22Rv1 (cell line): ENCODE measurements at regions not wholly inside any gene's neighbourhood (a gene's known extent, or its start where the extent isn't known, plus 50 kb on each side); places are given as distances from the start of the nearest gene placed in this dataset.

Experiments used
- ZFX ChIP-seq: fragments of 450-650 bp; IDR thresholded peaks from 2 replicates; pipeline ENCODE4 v1.6.1; 2017; ENCODE audit warnings: antibody characterized with exemption, borderline replicate concordance
- TF ChIP-seq, protein P1 (sequence below): fragments of 450-650 bp; IDR thresholded peaks from 2 replicates; pipeline ENCODE4 v1.5.1; 2017; ENCODE audit warnings: mild to moderate bottlenecking

DNA sequence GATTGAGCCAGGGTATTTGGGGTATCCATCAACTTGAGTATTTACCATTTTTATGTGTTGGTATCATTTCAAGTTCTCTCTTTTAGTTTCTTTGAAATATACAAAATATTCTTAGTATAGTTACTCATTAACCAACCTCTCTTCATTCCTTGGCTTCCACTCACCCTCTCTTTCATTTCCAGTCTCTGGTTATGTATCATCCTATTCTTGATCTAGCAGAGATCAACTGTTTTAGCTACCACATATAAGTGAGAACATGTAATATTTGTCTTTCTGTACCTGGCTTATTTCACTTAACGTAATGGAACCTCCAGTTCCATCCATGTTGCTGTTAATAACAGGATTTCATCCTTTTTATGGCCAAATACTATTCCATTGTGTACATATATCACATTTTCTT, 86.9 kb downstream of the DACT1 start:
- TF ChIP-seq, protein P1, sequence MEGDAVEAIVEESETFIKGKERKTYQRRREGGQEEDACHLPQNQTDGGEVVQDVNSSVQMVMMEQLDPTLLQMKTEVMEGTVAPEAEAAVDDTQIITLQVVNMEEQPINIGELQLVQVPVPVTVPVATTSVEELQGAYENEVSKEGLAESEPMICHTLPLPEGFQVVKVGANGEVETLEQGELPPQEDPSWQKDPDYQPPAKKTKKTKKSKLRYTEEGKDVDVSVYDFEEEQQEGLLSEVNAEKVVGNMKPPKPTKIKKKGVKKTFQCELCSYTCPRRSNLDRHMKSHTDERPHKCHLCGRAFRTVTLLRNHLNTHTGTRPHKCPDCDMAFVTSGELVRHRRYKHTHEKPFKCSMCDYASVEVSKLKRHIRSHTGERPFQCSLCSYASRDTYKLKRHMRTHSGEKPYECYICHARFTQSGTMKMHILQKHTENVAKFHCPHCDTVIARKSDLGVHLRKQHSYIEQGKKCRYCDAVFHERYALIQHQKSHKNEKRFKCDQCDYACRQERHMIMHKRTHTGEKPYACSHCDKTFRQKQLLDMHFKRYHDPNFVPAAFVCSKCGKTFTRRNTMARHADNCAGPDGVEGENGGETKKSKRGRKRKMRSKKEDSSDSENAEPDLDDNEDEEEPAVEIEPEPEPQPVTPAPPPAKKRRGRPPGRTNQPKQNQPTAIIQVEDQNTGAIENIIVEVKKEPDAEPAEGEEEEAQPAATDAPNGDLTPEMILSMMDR = no peak
- no peak for TF ChIP-seq ZFX
